ENCODE measurements at regions not wholly inside any gene's neighbourhood (a gene's known extent, or its start where the extent isn't known, plus 50 kb on each side); places are given as distances from the start of the nearest gene placed in this dataset.
"Not testable (repeated sequence)": the region's sequence is repeated elsewhere in the genome, so short reads cannot be mapped to it uniquely, and the experiment has no call there.

GRCh38 chr12:40431169-40431568, 206.4 kb downstream of the LRRK2 start:
- Histone ChIP-seq H3K9me3 (ENCODE audit: low read length) (no peaks in the 10 kb centered on the region), H3K4me1 (ENCODE audit: insufficient read depth, low read length) (no peaks in the 10 kb centered on the region), H3K36me3 (ENCODE audit: insufficient read depth, low read length) (no peaks in the 10 kb centered on the region)

GRCh38 chr12:40435251-40435650, 210.5 kb downstream of the LRRK2 start:
- Histone ChIP-seq H3K9me3 (ENCODE audit: low read length) (no peaks in the 10 kb centered on the region), H3K4me3 (ENCODE audit: low read depth in 1 of 2, low read length in 2 of 2) (no peak overlapping the region), H3K4me1 (ENCODE audit: insufficient read depth, low read length) (no peaks in the 10 kb centered on the region), H3K27me3 (ENCODE audit: control insufficient read depth in 1 of 2, insufficient read depth in 2 of 2, low read length in 2 of 2) (no peaks in the 10 kb centered on the region), H3K27ac (ENCODE audit: low read depth, low read length) (no peak overlapping the region), H3K36me3 (ENCODE audit: insufficient read depth, low read length) (no peaks in the 10 kb centered on the region), H3K9ac (ENCODE audit: low read length) (no peak overlapping the region)

More at GRCh38 chr12:40431169-40431568, 206.4 kb downstream of the LRRK2 start:
- H3K27ac ChIP-seq (ENCODE audit: low read depth, low read length) = no peak overlapping the region
- H3K9ac ChIP-seq (ENCODE audit: low read length) = no peak overlapping the region
- H3K4me3 ChIP-seq (ENCODE audit: low read depth in 1 of 2, low read length in 2 of 2) = no peak overlapping the region
- no peaks in the 10 kb centered on the region for H3K27me3 ChIP-seq (ENCODE audit: control insufficient read depth in 1 of 2, insufficient read depth in 2 of 2, low read length in 2 of 2)

- H3K4me1 ChIP-seq (ENCODE audit: insufficient read depth, low read length) = no peaks in the 10 kb centered on the region
- H3K9ac ChIP-seq (ENCODE audit: low read length) = no peak overlapping the region
- H3K4me3 ChIP-seq (ENCODE audit: low read depth in 1 of 2, low read length in 2 of 2) = no peak overlapping the region
- no peak overlapping the region for H3K27ac ChIP-seq (ENCODE audit: low read depth, low read length)
- H3K36me3 ChIP-seq (ENCODE audit: insufficient read depth, low read length) = no peaks in the 10 kb centered on the region
- H3K27me3 ChIP-seq (ENCODE audit: control insufficient read depth in 1 of 2, insufficient read depth in 2 of 2, low read length in 2 of 2) = no peaks in the 10 kb centered on the region
- H3K9me3 ChIP-seq (ENCODE audit: low read length) = no peaks in the 10 kb centered on the region
These were observed 211.2 kb downstream of the LRRK2 start for GRCh38 chr12:40435951-40436350.

- no peak overlapping the region for H3K27ac ChIP-seq (ENCODE audit: low read depth, low read length)
- no peak overlapping the region for H3K4me3 ChIP-seq (ENCODE audit: low read depth in 1 of 2, low read length in 2 of 2)
- H3K9me3 ChIP-seq (ENCODE audit: low read length) = no peaks in the 10 kb centered on the region
- H3K36me3 ChIP-seq (ENCODE audit: insufficient read depth, low read length) = no peaks in the 10 kb centered on the region
- no peaks in the 10 kb centered on the region for H3K4me1 ChIP-seq (ENCODE audit: insufficient read depth, low read length)
- H3K9ac ChIP-seq (ENCODE audit: low read length) = no peak overlapping the region
- H3K27me3 ChIP-seq (ENCODE audit: control insufficient read depth in 1 of 2, insufficient read depth in 2 of 2, low read length in 2 of 2) = no peaks in the 10 kb centered on the region
These were observed 211.8 kb downstream of the LRRK2 start for GRCh38 chr12:40436564-40436963.

- Histone ChIP-seq H3K4me3 (ENCODE audit: low read depth in 1 of 2, low read length in 2 of 2) (no peak overlapping the region), H3K36me3 (ENCODE audit: insufficient read depth, low read length) (no peaks in the 10 kb centered on the region), H3K27ac (ENCODE audit: low read depth, low read length) (no peak overlapping the region), H3K9ac (ENCODE audit: low read length) (no peak overlapping the region), H3K4me1 (ENCODE audit: insufficient read depth, low read length) (no peaks in the 10 kb centered on the region), H3K27me3 (ENCODE audit: control insufficient read depth in 1 of 2, insufficient read depth in 2 of 2, low read length in 2 of 2) (no peaks in the 10 kb centered on the region), H3K9me3 (ENCODE audit: low read length) (no peaks in the 10 kb centered on the region)
These were observed 215.1 kb downstream of the LRRK2 start for GRCh38 chr12:40439771-40440492.

- no peaks in the 10 kb centered on the region for H3K4me1 ChIP-seq (ENCODE audit: insufficient read depth, low read length)
- no peaks in the 10 kb centered on the region for H3K9me3 ChIP-seq (ENCODE audit: low read length)
- H3K36me3 ChIP-seq (ENCODE audit: insufficient read depth, low read length) = no peaks in the 10 kb centered on the region
- no peak overlapping the region for H3K9ac ChIP-seq (ENCODE audit: low read length)
- H3K27me3 ChIP-seq (ENCODE audit: control insufficient read depth in 1 of 2, insufficient read depth in 2 of 2, low read length in 2 of 2) = no peaks in the 10 kb centered on the region
- no peak overlapping the region for H3K27ac ChIP-seq (ENCODE audit: low read depth, low read length)
- no peak overlapping the region for H3K4me3 ChIP-seq (ENCODE audit: low read depth in 1 of 2, low read length in 2 of 2)
These were observed 219.4 kb downstream of the LRRK2 start for GRCh38 chr12:40444174-40444573.

- H3K9me3 ChIP-seq (ENCODE audit: low read length) = no peaks in the 10 kb centered on the region
- H3K27ac ChIP-seq (ENCODE audit: low read depth, low read length) = no peak overlapping the region
- H3K4me1 ChIP-seq (ENCODE audit: insufficient read depth, low read length) = no peaks in the 10 kb centered on the region
- no peaks in the 10 kb centered on the region for H3K36me3 ChIP-seq (ENCODE audit: insufficient read depth, low read length)
- H3K4me3 ChIP-seq (ENCODE audit: low read depth in 1 of 2, low read length in 2 of 2) = no peak overlapping the region
- no peaks in the 10 kb centered on the region for H3K27me3 ChIP-seq (ENCODE audit: control insufficient read depth in 1 of 2, insufficient read depth in 2 of 2, low read length in 2 of 2)
- H3K9ac ChIP-seq (ENCODE audit: low read length) = no peak overlapping the region
These were observed 221.6 kb downstream of the LRRK2 start for GRCh38 chr12:40446385-40446784.

GRCh38 chr12:40448523-40448922, 223.7 kb downstream of the LRRK2 start:
- H3K36me3 ChIP-seq (ENCODE audit: insufficient read depth, low read length); H3K9me3 ChIP-seq (ENCODE audit: low read length); H3K27me3 ChIP-seq (ENCODE audit: control insufficient read depth in 1 of 2, insufficient read depth in 2 of 2, low read length in 2 of 2); H3K4me1 ChIP-seq (ENCODE audit: insufficient read depth, low read length); H3K9ac ChIP-seq (ENCODE audit: low read length); H3K4me3 ChIP-seq (ENCODE audit: low read depth in 1 of 2, low read length in 2 of 2); H3K27ac ChIP-seq (ENCODE audit: low read depth, low read length): not testable (repeated sequence)

GRCh38 chr12:40451661-40452060, 226.9 kb downstream of the LRRK2 start:
- Histone ChIP-seq H3K4me1 (ENCODE audit: insufficient read depth, low read length) (no peaks in the 10 kb centered on the region), H3K36me3 (ENCODE audit: insufficient read depth, low read length) (no peaks in the 10 kb centered on the region), H3K27ac (ENCODE audit: low read depth, low read length) (no peak overlapping the region), H3K9ac (ENCODE audit: low read length) (no peak overlapping the region), H3K9me3 (ENCODE audit: low read length) (no peaks in the 10 kb centered on the region), H3K4me3 (ENCODE audit: low read depth in 1 of 2, low read length in 2 of 2) (no peak overlapping the region), H3K27me3 (ENCODE audit: control insufficient read depth in 1 of 2, insufficient read depth in 2 of 2, low read length in 2 of 2) (no peaks in the 10 kb centered on the region)

GRCh38 chr12:40464121-40464520, 228.1 kb upstream of the CNTN1 start:
- Histone ChIP-seq H3K27me3 (ENCODE audit: control insufficient read depth in 1 of 2, insufficient read depth in 2 of 2, low read length in 2 of 2) (no peaks in the 10 kb centered on the region), H3K4me1 (ENCODE audit: insufficient read depth, low read length) (no peaks in the 10 kb centered on the region), H3K36me3 (ENCODE audit: insufficient read depth, low read length) (no peaks in the 10 kb centered on the region), H3K9ac (ENCODE audit: low read length) (no peak overlapping the region), H3K27ac (ENCODE audit: low read depth, low read length) (no peak overlapping the region), H3K4me3 (ENCODE audit: low read depth in 1 of 2, low read length in 2 of 2) (no peak overlapping the region), H3K9me3 (ENCODE audit: low read length) (no peaks in the 10 kb centered on the region)

- Histone ChIP-seq H3K9me3 (ENCODE audit: low read length) (no peaks in the 10 kb centered on the region), H3K9ac (ENCODE audit: low read length) (no peak overlapping the region), H3K4me3 (ENCODE audit: low read depth in 1 of 2, low read length in 2 of 2) (no peak overlapping the region), H3K36me3 (ENCODE audit: insufficient read depth, low read length) (no peaks in the 10 kb centered on the region), H3K27me3 (ENCODE audit: control insufficient read depth in 1 of 2, insufficient read depth in 2 of 2, low read length in 2 of 2) (no peaks in the 10 kb centered on the region), H3K27ac (ENCODE audit: low read depth, low read length) (no peak overlapping the region), H3K4me1 (ENCODE audit: insufficient read depth, low read length) (no peaks in the 10 kb centered on the region)
These were observed 222.5 kb upstream of the CNTN1 start for GRCh38 chr12:40469736-40470135.

GRCh38 chr12:40473962-40474361, 218.3 kb upstream of the CNTN1 start:
- H3K4me1 ChIP-seq (ENCODE audit: insufficient read depth, low read length) = no peaks in the 10 kb centered on the region
- H3K9me3 ChIP-seq (ENCODE audit: low read length) = no peaks in the 10 kb centered on the region
- no peaks in the 10 kb centered on the region for H3K27me3 ChIP-seq (ENCODE audit: control insufficient read depth in 1 of 2, insufficient read depth in 2 of 2, low read length in 2 of 2)
- no peak overlapping the region for H3K4me3 ChIP-seq (ENCODE audit: low read depth in 1 of 2, low read length in 2 of 2)
- no peaks in the 10 kb centered on the region for H3K36me3 ChIP-seq (ENCODE audit: insufficient read depth, low read length)
- no peak overlapping the region for H3K27ac ChIP-seq (ENCODE audit: low read depth, low read length)
- H3K9ac ChIP-seq (ENCODE audit: low read length) = no peak overlapping the region
